NCI-H345 treated with DMSO at 0.1 percent for 48 hours (cell line): ENCODE measurements at regions not wholly inside any gene's neighbourhood (a gene's known extent, or its start where the extent isn't known, plus 50 kb on each side); places are given as distances from the start of the nearest gene placed in this dataset.
"Not testable (repeated sequence)": the region's sequence is repeated elsewhere in the genome, so short reads cannot be mapped to it uniquely, and the experiment has no call there.

Source experiments
- DNase-seq: peaks from one replicate; lab custom pipeline; 2025; ENCODE audit not compliant: unreplicated experiment; lab: John Stamatoyannopoulos, UW

DNA sequence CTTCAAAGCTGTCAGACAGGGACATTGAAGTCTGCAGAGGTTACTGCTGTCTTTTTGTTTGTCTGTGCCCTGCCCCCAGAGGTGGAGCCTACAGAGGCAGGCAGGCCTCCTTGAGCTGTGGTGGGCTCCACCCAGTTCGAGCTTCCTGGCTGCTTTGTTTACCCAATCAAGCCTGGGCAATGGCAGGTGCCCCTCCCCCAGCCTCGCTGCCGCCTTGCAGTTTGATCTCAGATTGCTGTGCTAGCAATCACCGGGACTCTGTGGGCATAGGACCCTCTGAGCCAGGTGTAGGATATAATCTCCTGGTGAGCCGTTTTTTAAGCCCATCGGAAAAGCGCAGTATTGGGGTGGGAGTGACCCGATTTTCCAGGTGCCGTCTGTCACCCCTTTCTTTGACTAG, 586.8 kb downstream of the ARL4A start:
- DNase-seq = not testable (repeated sequence)

DNA sequence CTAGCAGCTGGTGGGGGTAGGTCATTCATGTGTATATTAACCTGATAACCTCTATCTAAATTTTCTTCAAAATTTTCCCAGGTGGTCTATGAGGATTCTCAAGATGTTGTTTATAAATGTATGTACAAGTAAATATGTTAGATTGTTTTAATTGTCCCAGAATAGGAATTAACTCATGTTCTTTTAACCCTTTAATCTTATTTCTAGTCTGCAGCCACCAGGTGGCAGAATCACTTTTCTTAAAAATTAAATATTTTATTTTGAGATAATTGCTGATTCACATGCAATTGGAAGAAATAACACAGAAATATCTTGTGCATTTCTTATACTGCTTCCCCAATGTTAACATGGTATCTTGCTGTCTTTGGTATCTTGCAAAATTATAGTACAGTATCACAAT, 589.5 kb downstream of the ARL4A start:
- no peak for DNase-seq

DNA sequence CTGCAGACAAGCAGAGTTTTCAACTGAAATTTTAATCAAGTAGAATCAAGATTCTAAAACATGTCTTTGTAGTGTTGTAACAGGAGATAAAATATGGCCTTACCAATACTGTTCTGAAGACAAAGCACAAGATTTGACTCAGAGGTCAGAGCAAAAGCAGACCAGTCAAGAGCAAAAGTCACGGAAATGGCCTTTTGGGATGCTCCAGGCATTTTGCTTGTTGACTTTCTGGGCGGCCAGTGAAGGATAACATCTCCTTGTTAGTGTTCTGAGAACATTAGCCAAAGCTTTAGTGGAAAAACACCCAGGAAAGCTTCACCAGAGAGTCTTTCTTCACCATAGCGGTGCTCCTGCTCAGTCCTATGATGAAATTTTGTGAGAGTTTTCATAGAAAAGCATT, 590.6 kb downstream of the ARL4A start:
- no peak for DNase-seq

DNA sequence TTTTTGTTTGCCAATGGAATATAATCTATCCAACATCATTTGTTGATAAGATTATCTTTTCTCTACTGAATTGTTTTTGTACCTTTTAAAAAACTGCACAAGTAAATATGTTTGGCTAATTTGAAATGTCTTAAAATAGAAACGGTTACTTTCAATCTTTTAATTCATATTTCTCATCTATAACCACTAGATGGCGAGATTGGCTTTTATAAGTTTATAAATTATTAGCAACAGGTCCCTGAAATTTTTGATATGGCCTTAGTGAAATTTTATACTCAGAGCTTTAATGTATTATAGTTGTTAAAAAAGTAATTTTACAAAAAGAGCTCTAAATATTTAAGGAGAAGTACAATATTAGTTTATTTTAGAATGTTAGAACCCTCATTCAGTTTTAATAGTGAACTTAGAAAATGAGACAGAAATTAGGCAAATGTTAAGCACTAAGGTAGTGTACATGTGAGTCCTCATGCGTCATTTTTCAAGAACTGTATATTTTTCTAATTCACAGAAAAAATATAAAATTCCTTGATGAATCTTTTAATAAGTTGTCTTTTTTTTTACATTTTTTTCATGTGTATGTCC, 592.5 kb downstream of the ARL4A start:
- peak; percentile 42 for DNase-seq

DNA sequence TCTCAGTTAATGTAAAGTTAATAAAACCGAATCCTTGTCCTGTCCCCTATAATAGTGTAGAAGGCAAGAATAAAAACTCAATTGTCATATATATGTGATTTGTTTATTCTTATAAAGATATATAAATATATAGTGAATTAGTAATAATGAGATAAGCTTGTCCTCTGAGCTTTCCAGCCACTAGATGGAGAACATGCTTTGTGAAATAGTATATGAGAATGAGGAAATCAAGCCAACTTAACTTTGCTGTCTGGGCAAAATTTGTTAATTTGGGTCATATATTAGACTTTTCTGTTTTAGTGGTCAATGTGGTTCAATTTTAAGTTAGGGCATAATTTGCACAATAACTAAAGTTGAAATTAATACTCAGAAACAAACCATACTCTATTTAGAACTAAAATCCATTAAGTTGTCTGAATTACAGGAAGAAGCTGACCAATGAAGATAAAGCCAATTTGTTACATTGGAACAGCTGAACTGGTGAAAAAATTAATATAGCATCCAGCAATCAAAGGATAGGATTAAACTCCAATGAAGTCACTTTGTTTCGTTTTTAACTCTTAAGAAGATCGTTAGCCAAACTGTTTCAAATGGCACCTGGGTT, 595.0 kb downstream of the ARL4A start:
- peak; percentile 13 for DNase-seq

DNA sequence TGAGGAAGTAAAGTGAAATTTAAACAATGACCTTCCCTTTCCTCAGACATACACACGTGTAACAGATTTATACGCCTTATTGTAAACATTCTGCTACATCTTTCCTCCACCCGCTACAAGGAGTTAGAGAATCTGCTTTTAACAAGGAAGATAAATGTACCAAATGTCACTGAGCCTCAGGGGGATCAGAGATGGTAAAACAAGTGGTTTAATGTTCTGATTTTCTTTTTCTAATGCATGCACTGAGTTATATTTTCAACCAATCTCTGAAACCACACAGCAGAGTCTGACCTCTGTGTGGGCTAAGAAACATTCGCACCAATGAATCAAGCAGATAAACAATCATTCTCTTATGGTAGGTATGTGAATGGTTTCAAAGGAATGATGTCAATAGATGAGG, 599.5 kb downstream of the ARL4A start:
- DNase-seq = no peak

DNA sequence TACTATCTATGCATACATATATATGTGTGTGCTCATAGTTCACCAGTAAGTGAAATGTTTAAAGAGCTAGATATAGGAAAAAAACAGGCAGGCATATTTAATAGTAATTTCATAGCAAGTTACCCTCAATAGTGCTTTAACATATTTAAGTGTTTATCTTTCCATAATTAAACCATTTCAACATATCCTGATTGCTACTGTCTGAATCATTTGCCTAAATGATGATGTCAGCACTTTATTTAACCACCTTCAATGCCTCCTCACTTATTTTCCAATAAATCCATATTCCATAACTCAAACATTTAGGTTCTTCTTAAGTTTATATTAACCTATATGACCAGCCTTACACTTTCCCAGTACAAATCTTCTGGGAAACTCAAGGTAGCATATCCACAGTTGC, 601.1 kb downstream of the ARL4A start:
- DNase-seq = no peak

DNA sequence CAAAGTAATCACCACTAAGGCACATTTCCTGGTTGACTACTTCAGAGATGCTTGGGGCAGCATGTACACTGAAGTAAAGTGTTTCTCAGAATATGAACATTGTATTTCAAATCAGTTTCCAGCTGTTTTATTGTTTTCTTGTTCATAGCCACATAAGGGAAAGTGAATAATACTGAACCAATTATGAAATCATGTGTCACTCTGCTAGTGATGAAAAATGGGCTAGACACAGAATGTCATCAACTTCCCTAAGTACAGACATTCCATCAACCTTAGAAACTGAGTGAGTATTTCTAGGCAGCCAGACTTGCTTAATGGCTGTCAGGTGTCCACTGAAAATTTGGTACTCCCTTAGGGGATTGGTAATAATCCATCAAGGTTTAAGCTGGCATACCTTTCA, 603.5 kb downstream of the ARL4A start:
- no peak for DNase-seq

DNA sequence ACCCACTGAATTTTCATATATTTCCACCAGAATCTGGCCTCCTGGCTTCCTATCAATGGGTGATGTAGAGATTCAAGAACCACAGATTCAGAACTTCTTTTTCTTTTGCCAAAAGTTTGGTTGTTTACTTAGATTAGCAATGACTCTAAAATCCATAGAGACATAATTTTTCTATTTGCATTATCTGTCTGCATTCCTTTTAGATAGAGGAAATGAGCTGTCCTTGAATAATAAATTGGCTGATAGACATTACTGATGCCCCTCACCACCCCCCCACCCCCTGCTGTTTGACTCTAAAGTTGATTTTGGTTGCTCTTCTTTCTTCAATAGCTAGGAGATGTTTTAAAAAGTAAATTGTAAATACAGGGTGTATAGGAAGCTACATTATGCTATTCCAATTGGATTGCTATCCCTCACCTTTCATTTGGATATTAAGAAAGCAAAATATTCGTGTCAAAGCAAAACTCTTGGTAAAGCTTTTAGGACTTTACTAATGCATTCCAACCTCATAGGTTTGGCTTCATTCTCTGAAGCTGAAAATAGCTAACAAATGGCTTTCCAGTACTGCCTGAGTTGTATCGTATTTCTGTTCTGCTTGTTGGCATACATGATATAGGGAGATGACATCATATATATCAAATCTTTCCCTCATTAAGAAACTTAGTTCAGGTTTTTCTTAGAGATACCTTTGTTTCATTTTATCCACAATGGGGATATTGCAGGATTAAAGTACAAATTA, 606.0 kb downstream of the ARL4A start:
- DNase-seq = no peak

DNA sequence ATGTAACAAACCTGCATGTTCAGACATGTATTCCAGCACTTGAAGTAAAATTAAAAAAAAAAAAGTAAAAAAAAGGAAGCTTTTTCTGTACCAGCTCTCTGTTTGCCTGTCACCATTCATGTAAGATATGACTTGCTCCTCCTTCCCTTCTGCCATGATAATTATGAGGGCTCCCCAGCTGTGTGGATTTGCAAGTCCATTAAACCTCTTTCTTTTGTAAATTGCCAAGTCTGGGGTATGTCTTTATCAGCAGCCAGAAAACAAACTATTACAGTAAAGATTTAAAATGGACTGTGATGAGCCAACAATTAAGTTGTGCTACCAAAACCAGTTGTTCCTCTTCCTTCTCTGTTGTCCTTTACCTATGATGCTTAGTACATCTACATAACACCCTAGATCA, 619.6 kb downstream of the ARL4A start:
- DNase-seq = no peak

DNA sequence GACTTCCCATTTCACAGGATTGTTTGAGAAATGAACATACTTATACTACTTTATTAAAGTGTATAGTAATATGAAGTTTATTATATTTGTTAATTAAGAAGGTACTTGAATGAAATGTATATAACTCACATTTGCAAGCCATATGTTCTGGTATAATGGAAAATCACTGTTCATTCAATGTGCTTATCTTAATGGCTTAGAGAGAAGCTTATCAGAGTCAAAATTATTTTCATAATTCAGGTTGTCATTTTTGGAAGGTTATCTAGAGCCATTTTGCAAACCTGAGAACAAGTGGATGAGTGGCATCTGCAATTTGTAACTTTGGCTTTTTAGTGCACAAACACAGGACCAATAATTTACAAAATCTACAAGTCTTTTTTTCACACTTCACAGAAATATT, 621.0 kb downstream of the ARL4A start:
- no peak for DNase-seq

DNA sequence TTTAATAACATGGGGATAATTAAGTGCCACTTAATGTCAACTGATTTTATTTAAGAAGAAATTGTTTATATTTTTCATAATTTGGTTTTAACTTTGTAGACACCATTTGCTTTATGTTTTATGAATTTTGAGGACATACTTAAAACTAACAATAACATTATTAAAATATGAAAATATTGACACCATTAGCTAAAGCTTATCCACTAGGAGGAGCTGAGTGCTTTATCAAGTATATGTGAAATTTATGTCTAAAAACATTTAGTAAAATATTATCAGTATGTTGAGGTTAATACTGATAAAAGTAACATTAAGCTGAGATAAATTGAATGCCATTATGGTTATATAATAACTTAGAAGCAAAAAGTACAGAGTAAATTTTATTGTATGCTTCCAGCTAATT, 622.1 kb downstream of the ARL4A start:
- no peak for DNase-seq

DNA sequence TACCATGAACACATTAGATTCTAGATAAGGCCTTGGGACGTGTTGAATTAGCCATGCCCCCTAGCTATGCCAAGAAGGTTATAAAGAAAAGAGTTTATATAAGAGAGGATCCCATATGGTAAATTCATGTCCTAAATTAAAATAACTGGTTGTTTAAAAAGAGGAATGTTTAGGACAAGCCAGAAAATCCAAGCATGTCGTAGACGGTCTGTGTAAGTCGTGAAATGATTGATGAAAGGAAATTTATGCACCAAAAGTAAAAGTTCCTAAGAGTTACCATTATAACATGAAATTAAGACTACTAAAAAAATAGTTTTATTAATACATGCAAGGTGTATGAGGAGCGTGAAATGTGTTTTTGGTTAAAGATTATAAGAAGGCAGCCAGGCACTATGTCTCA, 624.9 kb downstream of the ARL4A start:
- no peak for DNase-seq

DNA sequence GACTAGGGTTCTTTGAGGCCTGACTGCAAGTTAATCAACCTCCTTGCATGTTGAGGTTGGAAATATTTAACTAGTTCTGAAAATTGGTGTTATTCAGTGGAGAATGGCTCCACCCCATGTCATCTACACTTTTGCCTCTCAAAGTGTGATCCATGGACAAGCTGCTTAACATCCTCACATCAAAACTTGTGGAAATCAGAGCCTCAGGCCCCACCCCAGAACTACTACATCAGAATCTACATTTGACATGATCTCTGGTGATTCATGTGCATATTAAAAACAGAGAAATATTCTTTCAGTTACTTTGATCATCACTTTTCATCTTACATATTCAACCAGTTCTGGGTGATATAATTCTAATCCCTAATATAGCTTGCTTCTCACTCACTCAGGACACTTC, 632.9 kb downstream of the ARL4A start:
- no peak for DNase-seq

DNA sequence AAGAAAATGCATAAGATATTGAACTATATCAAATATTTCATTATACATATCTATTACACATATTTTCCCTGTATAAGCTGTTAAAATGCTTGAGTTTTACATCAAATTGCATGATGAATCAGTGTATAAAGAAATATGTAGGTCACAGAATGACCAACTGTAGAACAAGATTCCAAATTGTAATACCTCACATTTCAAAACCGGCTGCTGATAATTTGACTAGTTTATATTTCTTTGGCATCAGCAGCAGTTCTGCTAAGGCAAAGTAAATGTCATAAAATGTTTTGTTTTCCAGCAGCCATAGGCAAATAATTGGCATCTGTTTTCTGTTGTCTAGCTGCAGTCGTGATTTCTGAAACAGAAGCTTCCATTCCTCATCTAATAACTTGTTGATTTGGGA, 633.9 kb downstream of the ARL4A start:
- no peak for DNase-seq

DNA sequence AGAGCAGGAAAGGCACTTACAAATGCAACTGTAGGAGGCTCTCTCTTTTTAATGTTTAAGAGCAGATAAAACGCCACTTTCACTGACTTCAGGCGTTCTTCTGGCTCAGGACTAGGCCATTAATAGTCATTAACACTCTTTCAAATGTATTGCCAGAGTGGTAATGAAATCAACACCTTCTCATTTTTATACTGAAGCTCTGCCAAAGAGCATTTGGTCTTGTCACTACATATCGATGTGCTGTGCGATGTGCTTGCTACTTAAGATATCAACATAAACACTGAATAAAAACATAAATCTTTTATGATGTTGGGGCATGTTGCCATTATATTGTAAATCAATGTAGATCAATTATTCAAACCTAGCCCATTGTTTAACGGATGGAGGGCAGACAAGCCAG, 634.7 kb downstream of the ARL4A start:
- no peak for DNase-seq

DNA sequence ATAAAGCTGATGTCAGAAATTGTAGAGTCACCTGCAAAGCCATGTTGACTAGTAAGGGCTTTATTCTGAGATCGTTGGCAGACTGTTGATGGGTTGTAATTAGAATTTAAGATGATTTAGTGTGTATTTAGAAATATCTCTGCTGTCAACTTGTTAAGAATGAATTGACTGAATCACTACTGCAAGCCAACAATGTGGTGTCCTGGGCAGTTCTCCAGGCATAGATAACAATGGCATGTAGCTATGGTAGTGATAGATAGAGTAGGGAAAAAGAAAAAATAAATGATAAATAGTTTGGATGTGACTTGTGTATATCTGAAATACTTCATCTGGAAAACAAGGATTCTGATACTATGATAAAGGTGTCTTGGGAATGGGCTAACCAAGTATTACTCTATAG, 640.2 kb downstream of the ARL4A start:
- DNase-seq = no peak

DNA sequence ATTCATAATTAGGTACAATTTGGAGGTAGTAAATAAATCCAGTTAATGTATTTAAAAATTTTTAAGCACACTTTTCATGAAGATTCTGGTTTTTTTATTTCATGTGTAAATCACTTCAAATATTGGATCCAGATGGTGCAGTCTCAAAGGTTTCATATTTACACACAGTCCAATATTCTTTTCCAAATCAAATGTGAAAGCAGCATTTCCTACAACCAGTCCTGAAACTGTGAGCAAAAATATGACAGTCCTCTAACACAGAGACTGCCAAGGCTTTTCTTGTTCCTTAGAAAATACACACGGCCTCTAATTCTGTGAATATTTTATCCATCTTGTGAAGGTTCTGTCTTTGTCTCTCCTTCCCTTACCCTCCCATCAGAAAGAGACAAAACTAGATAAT, 645.9 kb downstream of the ARL4A start:
- no peak for DNase-seq

DNA sequence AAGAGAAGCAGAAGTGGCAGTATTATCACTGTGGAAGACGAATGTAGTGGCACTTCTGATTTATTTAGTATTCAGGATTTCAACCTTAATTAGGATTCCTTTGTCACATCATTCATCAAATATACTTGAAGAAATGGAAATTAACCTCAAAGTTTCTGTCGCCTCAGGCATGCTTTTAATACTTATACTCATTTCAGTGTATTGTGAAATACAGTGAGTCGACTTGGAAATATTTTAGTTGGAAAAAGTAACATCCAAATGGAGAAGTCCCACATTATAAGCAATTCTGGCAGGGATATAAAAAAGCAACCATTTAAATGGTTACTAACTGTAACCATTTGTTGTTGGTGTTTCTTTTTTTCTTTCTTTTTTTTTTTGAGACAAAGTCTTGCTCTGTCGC, 648.8 kb downstream of the ARL4A start:
- no peak for DNase-seq

DNA sequence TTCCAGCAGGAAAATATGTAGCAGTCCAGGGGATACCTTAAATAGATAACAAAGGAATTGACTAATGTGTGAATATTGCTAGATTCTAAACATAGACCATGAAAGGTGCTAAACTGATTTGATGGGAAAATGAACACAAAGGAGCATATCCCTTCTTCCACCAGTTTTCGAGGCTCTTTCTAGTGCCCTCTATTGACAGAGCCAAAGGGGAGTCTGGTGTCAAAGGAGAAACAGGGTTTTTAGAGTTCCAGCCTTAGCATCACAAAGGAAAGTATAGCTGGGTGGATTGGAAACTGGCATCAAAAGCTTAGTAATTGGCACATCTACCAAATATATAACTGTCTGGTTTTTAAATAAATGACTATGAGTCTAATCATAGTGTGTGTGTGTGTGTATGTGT, 636.8 kb downstream of the ETV1 start:
- DNase-seq = no peak

DNA sequence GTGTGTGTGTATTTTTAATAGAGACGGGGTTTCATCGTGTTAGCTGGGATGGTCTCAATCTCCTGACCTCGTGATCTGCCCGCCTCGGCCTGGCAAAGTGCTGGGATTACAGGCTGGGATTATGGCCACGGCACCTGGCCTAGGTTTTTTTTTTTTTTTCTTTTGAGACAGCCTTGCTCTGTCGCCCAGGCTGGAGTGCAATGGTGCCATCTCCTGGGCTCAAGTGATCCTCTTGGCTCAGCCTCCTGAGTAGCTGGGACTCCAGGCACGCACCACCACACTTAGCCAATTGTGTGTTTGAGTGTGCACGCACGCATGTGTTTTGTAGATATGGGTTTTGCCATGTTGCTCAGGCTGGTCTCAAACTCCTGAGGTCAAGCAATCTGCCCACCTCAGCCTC, 629.8 kb downstream of the ETV1 start:
- no peak for DNase-seq

DNA sequence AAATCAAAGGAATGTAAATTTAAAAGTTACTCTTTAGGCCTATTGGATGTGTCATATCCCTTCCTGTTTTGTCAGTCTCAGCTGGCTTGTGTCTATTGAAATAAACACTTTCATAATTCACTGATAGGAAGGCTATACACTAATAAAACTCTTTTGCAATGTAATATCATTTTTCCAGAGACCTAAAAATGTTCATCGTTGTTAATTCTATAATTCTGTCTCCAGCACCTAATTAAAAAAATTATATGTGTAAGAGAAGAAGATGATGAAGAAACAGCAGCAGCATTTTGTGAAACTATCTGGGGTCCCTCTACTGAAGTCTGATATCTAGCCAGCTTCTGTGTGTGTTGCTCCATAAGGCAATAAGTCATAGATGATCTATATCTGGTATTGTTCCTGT, 602.7 kb downstream of the ETV1 start:
- DNase-seq = no peak

DNA sequence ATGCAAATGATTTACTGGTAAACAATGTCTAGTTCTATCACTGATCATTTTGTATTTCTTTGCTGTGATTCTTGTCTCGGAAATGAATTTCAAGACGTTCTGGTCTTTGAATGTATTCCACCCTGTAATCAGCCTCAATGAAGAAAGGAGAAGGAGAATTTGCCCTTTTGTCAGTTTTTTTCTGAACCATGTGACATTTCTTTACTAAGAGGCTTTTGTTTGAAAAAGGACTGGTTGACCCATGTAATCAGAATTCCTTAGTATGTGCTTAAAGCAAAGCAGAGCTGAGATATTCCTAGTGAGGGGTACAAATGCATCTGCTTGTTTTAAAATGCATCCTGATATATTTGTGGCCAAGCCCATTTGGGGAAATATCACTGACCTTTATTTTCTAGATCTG, 581.6 kb downstream of the ETV1 start:
- no peak for DNase-seq
